ENCODE measurements at regions not wholly inside any gene's neighbourhood (a gene's known extent, or its start where the extent isn't known, plus 50 kb on each side); places are given as distances from the start of the nearest gene placed in this dataset.

- no peak for TF ChIP-seq ATF3 (IDR thresholded peaks at IDR 0.05; ENCODE audit: insufficient read depth, low read depth, low read length)
- TF ChIP-seq EZH2 (IDR thresholded peaks at IDR 0.05; ENCODE audit: low read depth, low read length, severe bottlenecking), result no peak
- TF ChIP-seq SRF (IDR thresholded peaks at IDR 0.05; ENCODE audit: low read depth, low read length), result no peak
- TF ChIP-seq CREB1 (IDR thresholded peaks at IDR 0.05), result no peak
- no peak for TF ChIP-seq POLR2AphosphoS5 (IDR thresholded peaks at IDR 0.05; ENCODE audit: low read depth, low read length)
- no peak for TF ChIP-seq CHD2 (IDR thresholded peaks at IDR 0.05; ENCODE audit: low read length)
- no peak for TF ChIP-seq CTCF (IDR thresholded peaks at IDR 0.05; ENCODE audit: control extremely low read depth in 1 of 3, insufficient read depth in 1 of 3, low read depth in 1 of 3, low read length in 3 of 3)
- no peak for TF ChIP-seq NRF1 (IDR thresholded peaks at IDR 0.05; ENCODE audit: low read depth, low read length)
- no peak for TF ChIP-seq CHD7 (IDR thresholded peaks at IDR 0.05; ENCODE audit: insufficient replicate concordance, low read length)
- no peak for TF ChIP-seq MAX (IDR thresholded peaks at IDR 0.05)
- no peak for TF ChIP-seq USF2 (IDR thresholded peaks at IDR 0.05; ENCODE audit: low read length)
- no peak for TF ChIP-seq BACH1 (IDR thresholded peaks at IDR 0.05; ENCODE audit: low read length)
These were observed 556.1 kb downstream of the RWDD3 start for GRCh38 chr1:95790136-95790535.

Data from H1 (cell line).